Endothelial cell of umbilical vein (primary cell): ENCODE measurements at regions not wholly inside any gene's neighbourhood (a gene's known extent, or its start where the extent isn't known, plus 50 kb on each side); places are given as distances from the start of the nearest gene placed in this dataset.

Experiments used
- BruUV-seq: library from RNA; stranded (reverse); fragments of 400-500 nt; replicated peaks from 2 replicates; lab custom pipeline; 2021; lab: Mats Ljungman, UMichigan
- CTCF ChIA-PET: fragments of 300-600, 350-600 bp; sonication (Branson Sonifier 250); formaldehyde crosslinking; loops from one replicate; lab custom pipeline; 2021; ENCODE audit warnings: antibody characterized with exemption, inconsistent platforms; lab: Charles Lee
- POLR2A ChIA-PET: fragments of 300-600, 350-600 bp; sonication (Branson Sonifier 250); formaldehyde crosslinking; loops from one replicate; lab custom pipeline; 2021; ENCODE audit warnings: antibody characterized with exemption, inconsistent platforms; lab: Charles Lee
- DNase-seq: peaks from one replicate; pipeline ENCODE4 v3.0.0-alpha.2; 2011; ENCODE audit warnings: low read depth, low spot score
- FAIRE-seq: peaks from 2 replicates; lab custom pipeline; 2011; peaks lifted over from hg19 to GRCh38; lab: Jason Lieb, UNC
- H2AFZ ChIP-seq: 2 replicates; pipeline ENCODE4 v1.6.0; 2012; ENCODE audit warnings: low read depth, low read length, control low read depth, inconsistent platforms
- H3K27ac ChIP-seq: 2 replicates; pipeline ENCODE4 v1.5.1; 2011; ENCODE audit warnings: low read depth, mild to moderate bottlenecking, control low read depth, low read length, moderate library complexity; ENCODE audit not compliant: insufficient read depth
- H3K27me3 ChIP-seq, 2 experiments: 2 replicates each; pipeline versions ENCODE4 v1.6.0 to v1.6.1; 2011; ENCODE audit warnings: low read length in 2 of 2, mixed read lengths in 1 of 2; ENCODE audit not compliant: control insufficient read depth in 2 of 2, insufficient read depth in 2 of 2
- H3K36me3 ChIP-seq, 2 experiments: 2 replicates in 1 of 2; 3 replicates in 1 of 2; pipeline ENCODE4 v1.5.1; 2011; ENCODE audit warnings: low read length in 2 of 2, mild to moderate bottlenecking in 1 of 2, moderate library complexity in 1 of 2; ENCODE audit not compliant: control insufficient read depth in 2 of 2, insufficient read depth in 2 of 2; ENCODE audit errors: extremely low read depth in 1 of 2
- H3K4me1 ChIP-seq: 3 replicates; pipeline ENCODE4 v1.5.1; 2011; ENCODE audit warnings: mild to moderate bottlenecking, low read length; ENCODE audit not compliant: control insufficient read depth, insufficient read depth; ENCODE audit errors: extremely low read depth
- H3K4me2 ChIP-seq: 2 replicates; pipeline ENCODE4 v1.6.1; 2011; ENCODE audit warnings: low read length, control low read depth, mixed read lengths; ENCODE audit not compliant: insufficient read depth
- H3K4me3 ChIP-seq, 3 experiments: fragments of 200-600 bp in 1 of 3; sonication (generic), shearing (Covaris generic) in 1 of 3; replicated peaks in 1 of 3; 2 replicates each; pipeline ENCODE4 v1.5.1; 2011 to 2016; ENCODE audit warnings: control low read depth in 3 of 3, low read length in 3 of 3, mild to moderate bottlenecking in 2 of 3, inconsistent platforms in 1 of 3, low read depth in 1 of 3, moderate library complexity in 1 of 3; ENCODE audit not compliant: insufficient read depth in 1 of 3
- H3K79me2 ChIP-seq: 2 replicates; pipeline ENCODE4 v1.6.0; 2012; ENCODE audit warnings: low read length, inconsistent platforms; ENCODE audit not compliant: control insufficient read depth, insufficient read depth
- H3K9ac ChIP-seq: replicated peaks from 2 replicates; pipeline ENCODE3; 2011; ENCODE audit warnings: low read length, control low read depth; ENCODE audit not compliant: insufficient read depth; ENCODE audit errors: extremely low read depth
- H3K9me1 ChIP-seq: replicated peaks from 3 replicates; pipeline ENCODE4 v1.6.0; 2011; ENCODE audit warnings: mild to moderate bottlenecking, low read length; ENCODE audit not compliant: control insufficient read depth, insufficient read depth; ENCODE audit errors: extremely low read depth
- H3K9me3 ChIP-seq: replicated peaks from 2 replicates; pipeline ENCODE4 v1.5.1; 2012; ENCODE audit warnings: low read length, inconsistent platforms; ENCODE audit not compliant: control insufficient read depth, insufficient read depth
- H4K20me1 ChIP-seq: replicated peaks from 2 replicates; pipeline ENCODE3; 2011; ENCODE audit warnings: mild to moderate bottlenecking, low read length; ENCODE audit not compliant: control insufficient read depth, insufficient read depth; ENCODE audit errors: extremely low read depth
- EZH2 ChIP-seq: IDR thresholded peaks from 2 replicates; pipeline ENCODE4 v1.6.1; 2012; ENCODE audit warnings: borderline replicate concordance, low read depth, mild to moderate bottlenecking, moderate library complexity, low read length, inconsistent platforms; ENCODE audit not compliant: severe bottlenecking
- FOS ChIP-seq: IDR thresholded peaks from 2 replicates; pipeline ENCODE4 v1.6.1; 2011; ENCODE audit warnings: mild to moderate bottlenecking, low read length, moderate library complexity, borderline replicate concordance; ENCODE audit not compliant: insufficient read depth
- GATA2 ChIP-seq: IDR thresholded peaks from 2 replicates; pipeline ENCODE4 v1.7.0; 2011; ENCODE audit warnings: low read depth, mild to moderate bottlenecking, moderate library complexity, mixed read lengths, low read length; ENCODE audit not compliant: insufficient read length, insufficient read depth
- JUN ChIP-seq: IDR thresholded peaks from 2 replicates; pipeline ENCODE4 v1.6.1; 2011; ENCODE audit warnings: borderline replicate concordance, low read depth; ENCODE audit not compliant: insufficient read length, insufficient read depth
- MYC ChIP-seq: IDR thresholded peaks from one replicate; pipeline ENCODE4 v1.6.1; 2011; ENCODE audit warnings: mild to moderate bottlenecking, low read depth, low read length
- POLR2A ChIP-seq: IDR thresholded peaks from 2 replicates; pipeline ENCODE4 v1.6.1; 2012; ENCODE audit warnings: low read depth, mild to moderate bottlenecking, control low read depth, low read length
- POLR2AphosphoS5 ChIP-seq: IDR thresholded peaks from 2 replicates; pipeline ENCODE4 v1.6.1; 2012; ENCODE audit warnings: low read depth, mild to moderate bottlenecking, control low read depth, low read length, moderate library complexity; ENCODE audit not compliant: insufficient read depth
- dilution Hi-C: fragments of 300-500 bp; cut with MboI; formaldehyde crosslinking; loops from one replicate; pipeline ENCODE4 v1.15.0; 2019; ENCODE audit warnings: low sequenced_read_pairs; ENCODE audit not compliant: extremely low pct_ligation_motif_present
- intact Hi-C: fragments of 100-400 bp; cut with micrococcal nuclease; formaldehyde crosslinking; loops from one replicate; pipeline ENCODE4 v1.10.0; 2022
- TF ChIP-seq, protein P1 (sequence below): IDR thresholded peaks from 2 replicates; pipeline ENCODE4 v1.6.1; 2011; ENCODE audit not compliant: insufficient read depth, insufficient read length
- TF ChIP-seq, protein P2 (sequence below), 2 donors: IDR thresholded peaks; 1 replicate in 1 of 2; 2 replicates in 1 of 2; pipeline ENCODE4 v1.5.1; 2011; ENCODE audit warnings: low read length in 2 of 2, mild to moderate bottlenecking in 2 of 2, moderate library complexity in 2 of 2, control low read depth in 1 of 2, inconsistent platforms in 1 of 2, low read depth in 1 of 2; ENCODE audit not compliant: insufficient read depth in 1 of 2; ENCODE audit errors: extremely low read depth in 1 of 2

DNA sequence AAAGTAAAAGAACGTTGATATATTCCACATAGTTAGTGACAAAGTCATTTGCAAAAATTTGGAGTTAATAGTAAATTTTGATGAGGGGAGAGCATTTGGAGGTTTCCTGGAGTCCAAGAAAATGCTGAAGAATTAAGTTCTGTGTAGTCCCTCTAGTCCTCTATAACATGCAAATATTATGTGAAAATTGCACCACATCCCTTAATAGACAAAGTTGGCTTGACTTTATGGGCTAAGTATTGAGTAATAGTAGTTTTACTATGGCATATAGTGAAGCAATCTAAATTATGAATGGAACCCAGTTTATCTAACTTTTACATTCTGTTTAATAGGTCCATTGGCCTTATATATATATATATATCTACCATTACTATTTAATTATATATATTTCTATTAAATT, 66.4 kb upstream of the DCN start:
- ChIA-PET CTCF (interaction anchor here (1.2 kb wide), 1 partner anchor 1399 kb away, joined by 3 read pairs; no protein-coding TSS in a partner anchor), POLR2A (no interaction called here)
- H3K9me3 ChIP-seq, result no peaks in the 10 kb centered on the region
- no peaks in the 10 kb centered on the region for H4K20me1 ChIP-seq
- H2AFZ ChIP-seq, result no peak overlapping the region
- no peaks in the 10 kb centered on the region for H3K9me1 ChIP-seq
- no TSS peak for BruUV-seq
- H3K27me3 ChIP-seq, result no peaks in the 10 kb centered on the region
- no peaks in the 10 kb centered on the region for H3K79me2 ChIP-seq
- no peak overlapping the region for H3K27ac ChIP-seq
- no peak for DNase-seq
- no peaks in the 10 kb centered on the region for H3K4me1 ChIP-seq
- H3K9ac ChIP-seq, result no peak overlapping the region
- dilution Hi-C loops (no loop called here), intact Hi-C loops (no loop called here)
- H3K36me3 ChIP-seq, result no peaks in the 10 kb centered on the region
- FAIRE-seq, result no peak
- no peak overlapping the region for H3K4me3 ChIP-seq
- H3K4me2 ChIP-seq, result no peak overlapping the region
- no peak for TF ChIP-seq JUN
- no peak for TF ChIP-seq POLR2AphosphoS5
- TF ChIP-seq, protein P1, sequence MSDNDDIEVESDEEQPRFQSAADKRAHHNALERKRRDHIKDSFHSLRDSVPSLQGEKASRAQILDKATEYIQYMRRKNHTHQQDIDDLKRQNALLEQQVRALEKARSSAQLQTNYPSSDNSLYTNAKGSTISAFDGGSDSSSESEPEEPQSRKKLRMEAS, result no peak
- no peak for TF ChIP-seq FOS
- TF ChIP-seq, protein P2, sequence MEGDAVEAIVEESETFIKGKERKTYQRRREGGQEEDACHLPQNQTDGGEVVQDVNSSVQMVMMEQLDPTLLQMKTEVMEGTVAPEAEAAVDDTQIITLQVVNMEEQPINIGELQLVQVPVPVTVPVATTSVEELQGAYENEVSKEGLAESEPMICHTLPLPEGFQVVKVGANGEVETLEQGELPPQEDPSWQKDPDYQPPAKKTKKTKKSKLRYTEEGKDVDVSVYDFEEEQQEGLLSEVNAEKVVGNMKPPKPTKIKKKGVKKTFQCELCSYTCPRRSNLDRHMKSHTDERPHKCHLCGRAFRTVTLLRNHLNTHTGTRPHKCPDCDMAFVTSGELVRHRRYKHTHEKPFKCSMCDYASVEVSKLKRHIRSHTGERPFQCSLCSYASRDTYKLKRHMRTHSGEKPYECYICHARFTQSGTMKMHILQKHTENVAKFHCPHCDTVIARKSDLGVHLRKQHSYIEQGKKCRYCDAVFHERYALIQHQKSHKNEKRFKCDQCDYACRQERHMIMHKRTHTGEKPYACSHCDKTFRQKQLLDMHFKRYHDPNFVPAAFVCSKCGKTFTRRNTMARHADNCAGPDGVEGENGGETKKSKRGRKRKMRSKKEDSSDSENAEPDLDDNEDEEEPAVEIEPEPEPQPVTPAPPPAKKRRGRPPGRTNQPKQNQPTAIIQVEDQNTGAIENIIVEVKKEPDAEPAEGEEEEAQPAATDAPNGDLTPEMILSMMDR (IDR thresholded peaks at IDR 0.05; ENCODE audit: extremely low read depth in 1 of 2, insufficient read depth in 1 of 2, low read depth in 1 of 2, low read length in 2 of 2), result no peak
- TF ChIP-seq POLR2A, result no peak
- no peak for TF ChIP-seq GATA2
- no peak for TF ChIP-seq MYC
- TF ChIP-seq EZH2, result no peak
